Adipocyte (in vitro differentiated cells): ENCODE measurements at regions not wholly inside any gene's neighbourhood (a gene's known extent, or its start where the extent isn't known, plus 50 kb on each side); places are given as distances from the start of the nearest gene placed in this dataset.
A peak's percentile ranks its signal among the peaks of the same experiment; 100 is the strongest.

Experiments
- DNase-seq: peaks from one replicate; pipeline ENCODE4 v3.0.0-alpha.2; 2015; ENCODE audit warnings: low read depth
- H3K27me3 ChIP-seq: replicated peaks from 2 replicates; pipeline ENCODE4 v1.7.0; 2013; ENCODE audit warnings: mild to moderate bottlenecking, low read length, moderate library complexity; ENCODE audit not compliant: control insufficient read depth, insufficient read depth
- H3K36me3 ChIP-seq: 2 replicates; pipeline ENCODE4 v1.7.0; 2013; ENCODE audit warnings: low read length, mild to moderate bottlenecking, moderate library complexity; ENCODE audit not compliant: control insufficient read depth, insufficient read depth, severe bottlenecking
- H3K4me1 ChIP-seq: 2 replicates; pipeline ENCODE4 v1.7.0; 2013; ENCODE audit warnings: mild to moderate bottlenecking, low read length, moderate library complexity; ENCODE audit not compliant: control insufficient read depth, insufficient read depth
- H3K4me3 ChIP-seq: 2 replicates; pipeline ENCODE4 v1.7.0; 2013; ENCODE audit warnings: mild to moderate bottlenecking, low read length, moderate library complexity
- H3K9ac ChIP-seq: 2 replicates; pipeline ENCODE4 v1.7.0; 2013; ENCODE audit warnings: mild to moderate bottlenecking, low read length, moderate library complexity
- H3K9me3 ChIP-seq: 2 replicates; pipeline ENCODE4 v1.7.0; 2013; ENCODE audit warnings: mild to moderate bottlenecking, low read length, moderate library complexity; ENCODE audit not compliant: control insufficient read depth

- no peaks in the 10 kb centered on the region for H3K36me3 ChIP-seq
- no peak overlapping the region for H3K9ac ChIP-seq
- no peak overlapping the region for H3K4me3 ChIP-seq
- H3K4me1 ChIP-seq: peaks cover 10% of the 10 kb centered on the region
- no peak for DNase-seq
- H3K27me3 ChIP-seq: no peaks in the 10 kb centered on the region
- no peaks in the 10 kb centered on the region for H3K9me3 ChIP-seq
These were observed 189.4 kb upstream of the CWC22 start for GRCh38 chr2:180196419-180196977.

GRCh38 chr2:180195847-180196246, 188.8 kb upstream of the CWC22 start:
- no peak overlapping the region for H3K4me3 ChIP-seq
- no peaks in the 10 kb centered on the region for H3K36me3 ChIP-seq
- no peak overlapping the region for H3K9ac ChIP-seq
- no peaks in the 10 kb centered on the region for H3K9me3 ChIP-seq
- peaks cover 14% of the 10 kb centered on the region for H3K4me1 ChIP-seq
- H3K27me3 ChIP-seq: no peaks in the 10 kb centered on the region
- no peak for DNase-seq

- Histone ChIP-seq H3K27me3 (no peaks in the 10 kb centered on the region), H3K36me3 (no peaks in the 10 kb centered on the region), H3K9me3 (no peaks in the 10 kb centered on the region)
These were observed 184.5 kb upstream of the CWC22 start for GRCh38 chr2:180191432-180192124.

GRCh38 chr2:180190851-180191250, 183.8 kb upstream of the CWC22 start:
- no peaks in the 10 kb centered on the region for H3K36me3 ChIP-seq
- H3K9me3 ChIP-seq: no peaks in the 10 kb centered on the region
- no peak for DNase-seq
- H3K9ac ChIP-seq: peak overlapping the region; percentile 82
- H3K4me1 ChIP-seq: peaks cover 15% of the 10 kb centered on the region
- no peaks in the 10 kb centered on the region for H3K27me3 ChIP-seq
- H3K4me3 ChIP-seq: no peak overlapping the region

More at GRCh38 chr2:180191432-180192124, 184.5 kb upstream of the CWC22 start:
- Histone ChIP-seq H3K9ac (peak overlapping the region; percentile 82), H3K4me1 (peaks cover 15% of the 10 kb centered on the region), H3K4me3 (peak overlapping the region; percentile 71)
- no peak for DNase-seq

GRCh38 chr2:180187611-180188010, 180.5 kb upstream of the CWC22 start:
- peaks cover 27% of the 10 kb centered on the region for H3K4me1 ChIP-seq
- H3K9ac ChIP-seq: no peak overlapping the region
- H3K4me3 ChIP-seq: no peak overlapping the region
- no peaks in the 10 kb centered on the region for H3K9me3 ChIP-seq
- H3K27me3 ChIP-seq: no peaks in the 10 kb centered on the region
- no peak for DNase-seq
- no peaks in the 10 kb centered on the region for H3K36me3 ChIP-seq

- peaks cover 11% of the 10 kb centered on the region for H3K4me1 ChIP-seq
- no peak overlapping the region for H3K9ac ChIP-seq
- H3K4me3 ChIP-seq: no peak overlapping the region
- H3K36me3 ChIP-seq: no peaks in the 10 kb centered on the region
- no peaks in the 10 kb centered on the region for H3K27me3 ChIP-seq
- H3K9me3 ChIP-seq: no peaks in the 10 kb centered on the region
- peak; percentile 8 for DNase-seq
These were observed 177.4 kb upstream of the CWC22 start for GRCh38 chr2:180184506-180184905.

GRCh38 chr2:180180511-180180910, 173.4 kb upstream of the CWC22 start:
- Histone ChIP-seq H3K4me1 (peaks cover 11% of the 10 kb centered on the region), H3K9me3 (no peaks in the 10 kb centered on the region), H3K9ac (no peak overlapping the region), H3K36me3 (no peaks in the 10 kb centered on the region), H3K4me3 (no peak overlapping the region), H3K27me3 (no peaks in the 10 kb centered on the region)
- DNase-seq: no peak

- Histone ChIP-seq H3K27me3 (no peaks in the 10 kb centered on the region), H3K9me3 (no peaks in the 10 kb centered on the region), H3K4me1 (no peaks in the 10 kb centered on the region), H3K9ac (no peak overlapping the region), H3K36me3 (no peaks in the 10 kb centered on the region), H3K4me3 (no peak overlapping the region)
- DNase-seq: no peak
These were observed 170.4 kb upstream of the CWC22 start for GRCh38 chr2:180177534-180177933.

- no peaks in the 10 kb centered on the region for H3K9me3 ChIP-seq
- no peak overlapping the region for H3K9ac ChIP-seq
- H3K4me3 ChIP-seq: no peak overlapping the region
- DNase-seq: no peak
- H3K4me1 ChIP-seq: no peaks in the 10 kb centered on the region
- H3K36me3 ChIP-seq: no peaks in the 10 kb centered on the region
- no peaks in the 10 kb centered on the region for H3K27me3 ChIP-seq
These were observed 168.6 kb upstream of the CWC22 start for GRCh38 chr2:180175736-180176135.

GRCh38 chr2:180174580-180174979, 167.5 kb upstream of the CWC22 start:
- Histone ChIP-seq H3K9ac (no peak overlapping the region), H3K36me3 (no peaks in the 10 kb centered on the region), H3K9me3 (peaks cover 3% of the 10 kb centered on the region), H3K27me3 (no peaks in the 10 kb centered on the region), H3K4me1 (no peaks in the 10 kb centered on the region), H3K4me3 (no peak overlapping the region)
- DNase-seq: no peak

GRCh38 chr2:180169474-180169873, 162.4 kb upstream of the CWC22 start:
- DNase-seq: no peak
- Histone ChIP-seq H3K36me3 (no peaks in the 10 kb centered on the region), H3K4me3 (no peak overlapping the region), H3K9me3 (peaks cover 11% of the 10 kb centered on the region), H3K27me3 (no peaks in the 10 kb centered on the region), H3K9ac (no peak overlapping the region), H3K4me1 (no peaks in the 10 kb centered on the region)

GRCh38 chr2:180161415-180161814, 154.3 kb upstream of the CWC22 start:
- Histone ChIP-seq H3K4me1 (peaks cover 8% of the 10 kb centered on the region), H3K36me3 (no peaks in the 10 kb centered on the region), H3K9ac (no peak overlapping the region), H3K4me3 (no peak overlapping the region), H3K9me3 (no peaks in the 10 kb centered on the region), H3K27me3 (no peaks in the 10 kb centered on the region)
- no peak for DNase-seq
